Common myeloid progenitor, CD34-positive (primary cell): ENCODE measurements at regions not wholly inside any gene's neighbourhood (a gene's known extent, or its start where the extent isn't known, plus 50 kb on each side); places are given as distances from the start of the nearest gene placed in this dataset.

Experiments
- CTCF ChIA-PET: fragments of 350-600 bp; sonication (Branson Sonifier 250); formaldehyde crosslinking; loops from one replicate; lab custom pipeline; 2021; ENCODE audit warnings: antibody characterized with exemption; lab: Charles Lee
- POLR2A ChIA-PET: fragments of 350-600 bp; sonication (Branson Sonifier 250); formaldehyde crosslinking; loops from one replicate; lab custom pipeline; 2021; ENCODE audit warnings: antibody characterized with exemption; lab: Charles Lee
- DNase-seq, 3 donors: peaks; one replicate each; pipeline versions ENCODE4 v3.0.0 to v3.0.0-alpha.2; 2013
- H3K27ac ChIP-seq, 2 experiments: 1 replicate in 1 of 2; 2 replicates in 1 of 2; pipeline ENCODE4 v1.7.0; 2013; ENCODE audit warnings: inconsistent platforms in 2 of 2, low read length in 2 of 2, mild to moderate bottlenecking in 2 of 2, low read depth in 1 of 2, moderate library complexity in 1 of 2; ENCODE audit not compliant: severe bottlenecking in 2 of 2, insufficient read depth in 1 of 2, poor library complexity in 1 of 2
- H3K27me3 ChIP-seq, 5 experiments: replicated peaks in 2 of 5; 1 replicate in 3 of 5; 2 replicates in 2 of 5; pipeline versions ENCODE4 v1.6.1 to v1.7.0; 2013; ENCODE audit warnings: low read length in 4 of 5, mild to moderate bottlenecking in 2 of 5, moderate library complexity in 2 of 5, inconsistent platforms in 1 of 5; ENCODE audit not compliant: insufficient read depth in 5 of 5, control insufficient read depth in 4 of 5
- H3K36me3 ChIP-seq, 4 experiments: 1 replicate in 2 of 4; 2 replicates in 2 of 4; pipeline versions ENCODE4 v1.6.1 to v1.7.0; 2013; ENCODE audit warnings: low read length in 3 of 4, control low read depth in 1 of 4, mild to moderate bottlenecking in 1 of 4; ENCODE audit not compliant: control insufficient read depth in 4 of 4, insufficient read depth in 4 of 4
- H3K4me1 ChIP-seq, 4 experiments: 1 replicate in 3 of 4; 2 replicates in 1 of 4; pipeline versions ENCODE4 v1.6.1 to v1.7.1; 2013; ENCODE audit warnings: low read length in 3 of 4, mild to moderate bottlenecking in 3 of 4, control low read depth in 1 of 4, inconsistent platforms in 1 of 4, moderate library complexity in 1 of 4; ENCODE audit not compliant: control insufficient read depth in 4 of 4, insufficient read depth in 4 of 4; ENCODE audit errors: control extremely low read depth in 1 of 4
- H3K4me3 ChIP-seq, 7 experiments: 1 replicate in 4 of 7; 2 replicates in 3 of 7; pipeline versions ENCODE4 v1.5.1 to v1.7.0; 2013; ENCODE audit warnings: mild to moderate bottlenecking in 7 of 7, low read length in 6 of 7, moderate library complexity in 6 of 7, inconsistent platforms in 2 of 7, low read depth in 2 of 7, control low read depth in 1 of 7; ENCODE audit not compliant: insufficient read depth in 4 of 7, control insufficient read depth in 1 of 7; ENCODE audit errors: extremely low read depth in 1 of 7
- H3K9me3 ChIP-seq, 5 experiments: 1 replicate in 4 of 5; 2 replicates in 1 of 5; pipeline versions ENCODE4 v1.6.1 to v1.7.1; 2013; ENCODE audit warnings: low read length in 4 of 5, mild to moderate bottlenecking in 2 of 5, inconsistent platforms in 1 of 5, low read depth in 1 of 5, moderate library complexity in 1 of 5; ENCODE audit not compliant: control insufficient read depth in 4 of 5, insufficient read depth in 2 of 5; ENCODE audit errors: control extremely low read depth in 1 of 5
- WGBS: methylation state at CpG from one replicate; pipeline ENCODE4 v1.1.5; 2013; ENCODE audit not compliant: insufficient coverage; 5-methylcytosine and 5-hydroxymethylcytosine counted together

GRCh38 chr13:74647991-74648390 is 513.8 kb upstream of the KLF12 start:
- Histone ChIP-seq H3K4me3 (no peak overlapping the region), H3K27me3 (no peaks in the 10 kb centered on the region), H3K36me3 (no peaks in the 10 kb centered on the region), H3K4me1 (no peaks in the 10 kb centered on the region), H3K27ac (no peak overlapping the region), H3K9me3 (no peaks in the 10 kb centered on the region)
- CTCF ChIA-PET = no interaction called here
- WGBS = 53% methylated on average over 2 of the region's 2 CpGs
- POLR2A ChIA-PET = no interaction called here
- no peak for DNase-seq

- no peaks in the 10 kb centered on the region for H3K4me1 ChIP-seq
- H3K27me3 ChIP-seq = no peaks in the 10 kb centered on the region
- H3K36me3 ChIP-seq = no peaks in the 10 kb centered on the region
- ChIA-PET POLR2A (no interaction called here), CTCF (no interaction called here)
- H3K27ac ChIP-seq = no peak overlapping the region
- DNase-seq = no peak
- no peaks in the 10 kb centered on the region for H3K9me3 ChIP-seq
- no CpG with 5 or more reads among the region's 2 CpGs for WGBS
- H3K4me3 ChIP-seq = no peak overlapping the region
Measured at GRCh38 chr13:74647211-74647610, 513.0 kb upstream of the KLF12 start.

GRCh38 chr13:74646091-74646490 is 511.9 kb upstream of the KLF12 start:
- CTCF ChIA-PET = no interaction called here
- no peak for DNase-seq
- H3K27ac ChIP-seq = no peak overlapping the region
- H3K36me3 ChIP-seq = no peaks in the 10 kb centered on the region
- H3K9me3 ChIP-seq = no peaks in the 10 kb centered on the region
- no peak overlapping the region for H3K4me3 ChIP-seq
- no peaks in the 10 kb centered on the region for H3K27me3 ChIP-seq
- POLR2A ChIA-PET = no interaction called here
- 93% methylated on average over 2 of the region's 3 CpGs for WGBS
- no peaks in the 10 kb centered on the region for H3K4me1 ChIP-seq

GRCh38 chr13:74645586-74645985 is 511.4 kb upstream of the KLF12 start:
- POLR2A ChIA-PET = no interaction called here
- no peaks in the 10 kb centered on the region for H3K36me3 ChIP-seq
- CTCF ChIA-PET = no interaction called here
- no peaks in the 10 kb centered on the region for H3K9me3 ChIP-seq
- no peaks in the 10 kb centered on the region for H3K4me1 ChIP-seq
- H3K4me3 ChIP-seq = no peak overlapping the region
- no peaks in the 10 kb centered on the region for H3K27me3 ChIP-seq
- DNase-seq = no peak
- no peak overlapping the region for H3K27ac ChIP-seq

- no peaks in the 10 kb centered on the region for H3K4me1 ChIP-seq
- CTCF ChIA-PET = interaction anchor here (0.9 to 1.1 kb wide), 2 partner anchors 11 to 12 kb away, joined by 3 read pairs; no protein-coding TSS in a partner anchor
- H3K27ac ChIP-seq = no peak overlapping the region
- no peaks in the 10 kb centered on the region for H3K9me3 ChIP-seq
- H3K36me3 ChIP-seq = no peaks in the 10 kb centered on the region
- POLR2A ChIA-PET = no interaction called here
- H3K27me3 ChIP-seq = no peaks in the 10 kb centered on the region
- no peak for DNase-seq
- WGBS = 90% methylated on average over 1 of the region's 1 CpG
- H3K4me3 ChIP-seq = no peak overlapping the region
Measured at GRCh38 chr13:74644229-74644628, 510.0 kb upstream of the KLF12 start.

GRCh38 chr13:74641586-74641985 is 507.4 kb upstream of the KLF12 start:
- no peaks in the 10 kb centered on the region for H3K36me3 ChIP-seq
- no peaks in the 10 kb centered on the region for H3K9me3 ChIP-seq
- ChIA-PET POLR2A (no interaction called here), CTCF (interaction anchor here (0.8 kb wide), 1 partner anchor 10 kb away, joined by 4 read pairs; no protein-coding TSS in a partner anchor)
- no peaks in the 10 kb centered on the region for H3K27me3 ChIP-seq
- 98% methylated on average over 4 of the region's 4 CpGs for WGBS
- no peak overlapping the region for H3K27ac ChIP-seq
- H3K4me3 ChIP-seq = no peak overlapping the region
- DNase-seq = no peak
- H3K4me1 ChIP-seq = no peaks in the 10 kb centered on the region

GRCh38 chr13:74633734-74634133 is 499.5 kb upstream of the KLF12 start:
- Histone ChIP-seq H3K9me3 (peaks cover 0 to 2% (median 0%) of the 10 kb centered on the region in 5 experiments), H3K36me3 (no peaks in the 10 kb centered on the region), H3K4me3 (no peak overlapping the region), H3K27ac (no peak overlapping the region), H3K27me3 (no peaks in the 10 kb centered on the region), H3K4me1 (no peaks in the 10 kb centered on the region)
- POLR2A ChIA-PET = no interaction called here
- CTCF ChIA-PET = no interaction called here
- 100% methylated on average over 1 of the region's 2 CpGs for whole genome bisulfite sequencing
- no peak for DNase-seq
